ENCODE measurements at regions not wholly inside any gene's neighbourhood (a gene's known extent, or its start where the extent isn't known, plus 50 kb on each side); places are given as distances from the start of the nearest gene placed in this dataset.

DNA sequence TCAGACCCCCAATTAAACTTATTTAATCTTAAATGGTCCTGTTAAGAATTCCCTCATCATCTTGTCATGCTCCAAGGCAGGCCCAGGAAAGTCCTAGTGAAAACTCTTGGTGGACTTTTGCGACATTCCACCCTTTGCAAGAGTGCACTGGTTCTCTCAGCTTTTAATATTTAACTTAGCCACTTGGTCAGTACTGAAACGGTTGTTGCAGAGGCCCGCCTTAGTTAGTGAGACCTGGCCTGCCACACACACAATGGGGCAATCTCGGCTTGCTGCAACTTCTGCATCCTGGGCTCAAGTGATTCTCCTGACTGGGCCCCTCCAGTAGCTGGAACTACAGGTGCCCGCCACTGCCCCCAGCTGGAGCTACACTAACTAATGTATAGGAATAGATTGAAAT, 1366.0 kb downstream of the UQCRFS1 start:
- Mint-ChIP-seq H3K9me3 (peaks cover 92% of the 10 kb centered on the region), H3K27ac (no peak overlapping the region), H3K4me1 (no peaks in the 10 kb centered on the region), H3K4me3 (no peak overlapping the region), H3K27me3 (ENCODE audit: low read depth, poor library complexity) (peaks cover 6% of the 10 kb centered on the region), H3K36me3 (ENCODE audit: low read depth) (no peaks in the 10 kb centered on the region)
- no peak for DNase-seq
- no peak for TF ChIP-seq CTCF (IDR thresholded peaks at IDR 0.05)

DNA sequence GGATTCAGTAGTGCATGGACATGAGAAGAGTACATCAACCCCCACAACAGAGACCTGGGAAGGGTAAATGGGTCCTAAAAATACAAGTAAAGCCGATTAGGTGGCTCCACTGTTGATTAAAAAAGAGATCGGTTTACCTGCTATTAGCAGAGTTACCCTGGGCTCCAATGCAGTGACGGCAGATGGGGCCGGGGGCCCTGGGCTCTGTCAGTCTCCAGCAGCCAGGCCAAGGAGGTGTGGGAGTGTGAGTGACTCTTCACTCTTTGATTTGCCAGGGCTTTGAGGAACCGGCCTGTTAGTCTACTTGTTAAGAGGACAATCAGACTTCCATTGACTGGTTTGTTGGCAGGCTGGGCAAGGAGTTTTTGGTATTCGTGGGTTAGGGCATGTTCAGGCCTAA, 1368.7 kb downstream of the UQCRFS1 start:
- Mint-ChIP-seq H3K36me3 (ENCODE audit: low read depth) (no peaks in the 10 kb centered on the region), H3K27me3 (ENCODE audit: low read depth, poor library complexity) (peaks cover 6% of the 10 kb centered on the region), H3K4me1 (no peaks in the 10 kb centered on the region), H3K27ac (no peak overlapping the region), H3K9me3 (peaks cover 93% of the 10 kb centered on the region), H3K4me3 (no peak overlapping the region)
- DNase-seq = no peak
- no peak for TF ChIP-seq CTCF (IDR thresholded peaks at IDR 0.05)

DNA sequence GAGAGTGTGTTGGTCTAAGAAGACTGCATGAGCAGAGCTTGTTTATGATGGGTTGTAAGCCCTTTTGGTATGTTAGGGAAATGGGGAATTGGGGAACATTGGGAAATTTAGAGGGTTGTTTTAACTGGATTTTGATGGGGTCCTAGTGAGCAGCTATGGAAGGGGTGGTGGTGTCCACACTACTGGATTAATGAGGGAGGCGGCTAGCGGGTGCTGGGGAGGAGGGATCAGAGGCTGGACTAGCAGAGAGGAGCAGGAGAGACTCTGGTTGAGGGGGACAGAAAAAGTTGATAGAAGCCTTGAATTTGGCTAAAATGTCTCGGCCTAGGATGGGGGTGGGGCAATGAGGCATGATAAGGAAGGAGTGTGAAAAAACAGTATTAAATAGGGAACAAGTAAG, 1369.1 kb downstream of the UQCRFS1 start:
- no peak for TF ChIP-seq CTCF (IDR thresholded peaks at IDR 0.05)
- H3K27me3 Mint-ChIP-seq (ENCODE audit: low read depth, poor library complexity) = peaks cover 6% of the 10 kb centered on the region
- H3K9me3 Mint-ChIP-seq = peaks cover 93% of the 10 kb centered on the region
- no peaks in the 10 kb centered on the region for H3K36me3 Mint-ChIP-seq (ENCODE audit: low read depth)
- H3K27ac Mint-ChIP-seq = no peak overlapping the region
- no peaks in the 10 kb centered on the region for H3K4me1 Mint-ChIP-seq
- no peak for DNase-seq
- no peak overlapping the region for H3K4me3 Mint-ChIP-seq

DNA sequence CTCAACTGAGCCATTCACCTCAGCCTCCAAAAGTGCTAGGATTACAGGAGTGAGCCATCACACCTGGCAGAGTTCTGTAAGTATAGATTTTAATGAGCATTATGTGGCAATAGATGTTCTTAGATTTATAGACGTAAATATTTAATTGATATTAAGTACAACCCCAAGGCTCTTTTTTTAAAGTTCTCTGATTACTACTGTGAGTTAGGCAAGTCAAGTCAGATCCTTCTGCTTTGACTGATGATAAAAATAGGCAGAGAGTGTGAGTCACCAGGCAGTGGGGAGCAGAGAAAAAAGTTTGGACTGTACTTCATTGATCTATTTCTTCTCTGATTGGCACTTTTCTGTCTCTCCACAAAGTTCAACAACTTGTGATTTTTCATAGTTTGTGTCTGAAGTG, 1379.9 kb downstream of the UQCRFS1 start:
- Mint-ChIP-seq H3K27ac (no peak overlapping the region), H3K36me3 (ENCODE audit: low read depth) (peaks cover 5% of the 10 kb centered on the region), H3K4me1 (no peaks in the 10 kb centered on the region), H3K4me3 (no peak overlapping the region), H3K27me3 (ENCODE audit: low read depth, poor library complexity) (no peaks in the 10 kb centered on the region), H3K9me3 (peaks cover 72% of the 10 kb centered on the region)
- TF ChIP-seq CTCF (IDR thresholded peaks at IDR 0.05) = no peak
- DNase-seq = no peak

GRCh38 chr19:27828829-27829228, 1384.1 kb downstream of the UQCRFS1 start:
- Mint-ChIP-seq H3K27me3 (ENCODE audit: low read depth, poor library complexity) (no peaks in the 10 kb centered on the region), H3K9me3 (peaks cover 76% of the 10 kb centered on the region), H3K4me1 (no peaks in the 10 kb centered on the region), H3K4me3 (no peak overlapping the region), H3K36me3 (ENCODE audit: low read depth) (no peaks in the 10 kb centered on the region), H3K27ac (no peak overlapping the region)
- TF ChIP-seq CTCF (IDR thresholded peaks at IDR 0.05) = no peak
- DNase-seq = no peak

- Mint-ChIP-seq H3K4me3 (no peak overlapping the region), H3K27me3 (ENCODE audit: low read depth, poor library complexity) (no peaks in the 10 kb centered on the region), H3K36me3 (ENCODE audit: low read depth) (no peaks in the 10 kb centered on the region), H3K9me3 (peaks cover 74% of the 10 kb centered on the region), H3K27ac (no peak overlapping the region), H3K4me1 (no peaks in the 10 kb centered on the region)
- no peak for DNase-seq
- no peak for TF ChIP-seq CTCF (IDR thresholded peaks at IDR 0.05)
Observed at GRCh38 chr19:27824108-27824507, 1388.8 kb downstream of the UQCRFS1 start.
